Keratinocyte (primary cell): ENCODE measurements at regions not wholly inside any gene's neighbourhood (a gene's known extent, or its start where the extent isn't known, plus 50 kb on each side); places are given as distances from the start of the nearest gene placed in this dataset.

Experiments
- DNase-seq: peaks from one replicate; pipeline ENCODE4 v3.0.0-alpha.2; 2011; ENCODE audit warnings: low read depth, missing footprints, low spot score
- FAIRE-seq: peaks from 2 replicates; lab custom pipeline; 2011; peaks lifted over from hg19 to GRCh38; lab: Jason Lieb, UNC
- H2AFZ ChIP-seq: 2 replicates; pipeline ENCODE4 v1.6.0; 2012; ENCODE audit warnings: low read length, control low read depth, inconsistent platforms; ENCODE audit not compliant: control insufficient read depth
- H3K27ac ChIP-seq: 2 replicates; pipeline ENCODE4 v1.5.1; 2011; ENCODE audit warnings: low read length; ENCODE audit not compliant: control insufficient read depth, insufficient read depth
- H3K27me3 ChIP-seq: 3 replicates; pipeline ENCODE4 v1.6.0; 2011; ENCODE audit warnings: low read length; ENCODE audit not compliant: control insufficient read depth, insufficient read depth; ENCODE audit errors: extremely low read depth
- H3K36me3 ChIP-seq, 2 experiments: 2 replicates in 1 of 2; 3 replicates in 1 of 2; pipeline ENCODE4 v1.5.1; 2011; ENCODE audit warnings: low read length in 2 of 2, mild to moderate bottlenecking in 1 of 2; ENCODE audit not compliant: control insufficient read depth in 2 of 2, insufficient read depth in 2 of 2; ENCODE audit errors: extremely low read depth in 1 of 2
- H3K4me1 ChIP-seq: 3 replicates; pipeline ENCODE4 v1.5.1; 2011; ENCODE audit warnings: low read length; ENCODE audit not compliant: control insufficient read depth, insufficient read depth; ENCODE audit errors: extremely low read depth
- H3K4me2 ChIP-seq: 3 replicates; pipeline ENCODE4 v1.6.0; 2011; ENCODE audit warnings: low read depth, low read length; ENCODE audit not compliant: control insufficient read depth, insufficient read depth; ENCODE audit errors: extremely low read depth
- H3K4me3 ChIP-seq, 3 experiments: fragments of 200-600 bp in 1 of 3; sonication (generic) in 1 of 3; 2 replicates in 2 of 3; 3 replicates in 1 of 3; pipeline ENCODE4 v1.5.1; 2011 to 2016; ENCODE audit warnings: low read length in 3 of 3, mild to moderate bottlenecking in 3 of 3, control low read depth in 2 of 3, inconsistent platforms in 1 of 3, low read depth in 1 of 3, mixed read lengths in 1 of 3, mixed run types in 1 of 3, moderate library complexity in 1 of 3; ENCODE audit not compliant: control insufficient read depth in 2 of 3, insufficient read depth in 2 of 3; ENCODE audit errors: extremely low read depth in 1 of 3
- H3K79me2 ChIP-seq: 2 replicates; pipeline ENCODE4 v1.6.0; 2012; ENCODE audit warnings: low read length; ENCODE audit not compliant: control insufficient read depth, insufficient read depth
- H3K9ac ChIP-seq: 3 replicates; pipeline ENCODE4 v1.6.0; 2011; ENCODE audit warnings: low read length; ENCODE audit not compliant: control insufficient read depth, insufficient read depth; ENCODE audit errors: extremely low read depth
- H3K9me1 ChIP-seq: 3 replicates; pipeline ENCODE4 v1.6.0; 2011; ENCODE audit warnings: low read length; ENCODE audit not compliant: control insufficient read depth, insufficient read depth; ENCODE audit errors: extremely low read depth
- H3K9me3 ChIP-seq: 2 replicates; pipeline ENCODE4 v1.5.1; 2012; ENCODE audit warnings: low read depth, low read length; ENCODE audit not compliant: control insufficient read depth
- H4K20me1 ChIP-seq: 3 replicates; pipeline ENCODE4 v1.6.0; 2011; ENCODE audit warnings: low read length; ENCODE audit not compliant: control insufficient read depth, insufficient read depth; ENCODE audit errors: extremely low read depth
- EZH2 ChIP-seq: IDR thresholded peaks from one replicate; pipeline ENCODE4 v1.6.1; 2012; ENCODE audit warnings: inconsistent platforms, mild to moderate bottlenecking, low read length, moderate library complexity
- dilution Hi-C: fragments of 300-500 bp; cut with MboI; formaldehyde crosslinking; loops from one replicate; pipeline ENCODE4 v1.7.0; 2020; ENCODE audit warnings: low sequenced_read_pairs; ENCODE audit not compliant: extremely low pct_ligation_motif_present
- TF ChIP-seq, protein P1 (sequence below), 3 experiments: IDR thresholded peaks in 1 of 3; conservative IDR thresholded peaks in 1 of 3; optimal IDR thresholded peaks in 1 of 3; 2 replicates in 2 of 3; 3 replicates in 1 of 3; pipeline versions ENCODE3 to v1.5.1; 2011; ENCODE audit warnings: low read length in 3 of 3, mild to moderate bottlenecking in 3 of 3, moderate library complexity in 2 of 3, control low read depth in 1 of 3, inconsistent platforms in 1 of 3; ENCODE audit not compliant: insufficient read depth in 2 of 3; ENCODE audit errors: extremely low read depth in 1 of 3

GRCh38 chr12:78651755-78652154, 212.8 kb upstream of the SYT1 start:
- DNase-seq (no peak), FAIRE-seq (no peak)
- H3K27me3 ChIP-seq, result no peaks in the 10 kb centered on the region
- no peaks in the 10 kb centered on the region for H3K9me3 ChIP-seq
- no peaks in the 10 kb centered on the region for H3K4me1 ChIP-seq
- H2AFZ ChIP-seq, result no peak overlapping the region
- dilution Hi-C loops, result no loop called here
- TF ChIP-seq, protein P1, sequence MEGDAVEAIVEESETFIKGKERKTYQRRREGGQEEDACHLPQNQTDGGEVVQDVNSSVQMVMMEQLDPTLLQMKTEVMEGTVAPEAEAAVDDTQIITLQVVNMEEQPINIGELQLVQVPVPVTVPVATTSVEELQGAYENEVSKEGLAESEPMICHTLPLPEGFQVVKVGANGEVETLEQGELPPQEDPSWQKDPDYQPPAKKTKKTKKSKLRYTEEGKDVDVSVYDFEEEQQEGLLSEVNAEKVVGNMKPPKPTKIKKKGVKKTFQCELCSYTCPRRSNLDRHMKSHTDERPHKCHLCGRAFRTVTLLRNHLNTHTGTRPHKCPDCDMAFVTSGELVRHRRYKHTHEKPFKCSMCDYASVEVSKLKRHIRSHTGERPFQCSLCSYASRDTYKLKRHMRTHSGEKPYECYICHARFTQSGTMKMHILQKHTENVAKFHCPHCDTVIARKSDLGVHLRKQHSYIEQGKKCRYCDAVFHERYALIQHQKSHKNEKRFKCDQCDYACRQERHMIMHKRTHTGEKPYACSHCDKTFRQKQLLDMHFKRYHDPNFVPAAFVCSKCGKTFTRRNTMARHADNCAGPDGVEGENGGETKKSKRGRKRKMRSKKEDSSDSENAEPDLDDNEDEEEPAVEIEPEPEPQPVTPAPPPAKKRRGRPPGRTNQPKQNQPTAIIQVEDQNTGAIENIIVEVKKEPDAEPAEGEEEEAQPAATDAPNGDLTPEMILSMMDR (optimal IDR thresholded peaks at IDR 0.05 in 1 of 3, IDR thresholded peaks at IDR 0.05 in 1 of 3, conservative IDR thresholded peaks at IDR 0.05 in 1 of 3; ENCODE audit: extremely low read depth in 1 of 3, insufficient read depth in 2 of 3, low read length in 3 of 3), result no peak
- no peak for TF ChIP-seq EZH2
- H4K20me1 ChIP-seq, result no peaks in the 10 kb centered on the region
- no peak overlapping the region for H3K27ac ChIP-seq
- no peak overlapping the region for H3K4me3 ChIP-seq
- H3K9ac ChIP-seq, result no peak overlapping the region
- no peaks in the 10 kb centered on the region for H3K79me2 ChIP-seq
- H3K9me1 ChIP-seq, result no peaks in the 10 kb centered on the region
- no peak overlapping the region for H3K4me2 ChIP-seq
- no peaks in the 10 kb centered on the region for H3K36me3 ChIP-seq

- Histone ChIP-seq H3K4me3 (no peak overlapping the region), H3K4me1 (no peaks in the 10 kb centered on the region), H3K27me3 (no peaks in the 10 kb centered on the region), H3K4me2 (no peak overlapping the region), H3K9ac (no peak overlapping the region), H3K9me3 (no peaks in the 10 kb centered on the region), H3K79me2 (no peaks in the 10 kb centered on the region), H4K20me1 (no peaks in the 10 kb centered on the region), H3K9me1 (no peaks in the 10 kb centered on the region), H3K27ac (no peak overlapping the region), H3K36me3 (no peaks in the 10 kb centered on the region), H2AFZ (no peak overlapping the region)
- FAIRE-seq (no peak), DNase-seq (no peak)
- TF ChIP-seq EZH2, result no peak
- TF ChIP-seq, protein P1 (optimal IDR thresholded peaks at IDR 0.05 in 1 of 3, IDR thresholded peaks at IDR 0.05 in 1 of 3, conservative IDR thresholded peaks at IDR 0.05 in 1 of 3; ENCODE audit: extremely low read depth in 1 of 3, insufficient read depth in 2 of 3, low read length in 3 of 3), result no peak
- dilution Hi-C loops, result no loop called here
These were observed 198.0 kb upstream of the SYT1 start for GRCh38 chr12:78666584-78666983.
